Tibial nerve (tissue), 4 donors: ENCODE measurements at regions not wholly inside any gene's neighbourhood (a gene's known extent, or its start where the extent isn't known, plus 50 kb on each side); places are given as distances from the start of the nearest gene placed in this dataset.

Source experiments
- DNase-seq, 2 donors: peaks; one replicate each; pipeline ENCODE4 v3.0.0-alpha.2; 2019; ENCODE audit warnings: low spot score in 2 of 2
- H3K27ac ChIP-seq, 4 donors: fragments of 200-600 bp; sonication (generic) in 3 of 4; one replicate each; pipeline ENCODE4 v1.5.1; 2017 to 2019; ENCODE audit warnings: mild to moderate bottlenecking in 1 of 4
- H3K27me3 ChIP-seq, 2 donors: fragments of 200-600 bp; sonication (generic) in 1 of 2; one replicate each; pipeline versions ENCODE4 v1.5.1 to v1.6.0; 2017 to 2019
- H3K36me3 ChIP-seq, 3 donors: fragments of 200-600 bp; sonication (generic); one replicate each; pipeline ENCODE4 v1.5.1; 2018 to 2019
- H3K4me1 ChIP-seq, 4 donors: fragments of 200-600 bp; sonication (generic) in 3 of 4; one replicate each; pipeline ENCODE4 v1.5.1; 2017 to 2019
- H3K4me3 ChIP-seq, 4 donors: fragments of 200-600 bp; sonication (generic) in 3 of 4; one replicate each; pipeline ENCODE4 v1.5.1; 2017 to 2019; ENCODE audit warnings: mild to moderate bottlenecking in 1 of 4, moderate library complexity in 1 of 4
- H3K9me3 ChIP-seq, 4 donors: fragments of 200-600 bp; sonication (generic) in 3 of 4; one replicate each; pipeline ENCODE4 v1.5.1; 2017 to 2019
- CTCF ChIP-seq, 5 experiments: fragments of 200-600 bp in 3 of 5; fragments of 450-650 bp in 2 of 5; sonication (generic) in 3 of 5; IDR thresholded peaks; one replicate each; pipeline ENCODE4 v1.5.1; 2016 to 2019; ENCODE audit warnings: antibody characterized with exemption in 5 of 5, mild to moderate bottlenecking in 3 of 5, moderate library complexity in 2 of 5
- EP300 ChIP-seq, 2 donors: sonication (generic); formaldehyde crosslinking; IDR thresholded peaks; one replicate each; pipeline ENCODE4 v1.6.1; 2017; ENCODE audit warnings: antibody characterized with exemption in 2 of 2, mild to moderate bottlenecking in 1 of 2
- POLR2A ChIP-seq, 2 donors: fragments of 450-650 bp; IDR thresholded peaks; one replicate each; pipeline ENCODE4 v1.6.1; 2017; ENCODE audit warnings: antibody characterized with exemption in 2 of 2, mild to moderate bottlenecking in 2 of 2, moderate library complexity in 2 of 2
- WGBS, 2 donors: methylation state at CpG; one replicate each; pipeline ENCODE4 v1.1.5; 2018; 5-methylcytosine and 5-hydroxymethylcytosine counted together

GRCh38 chr5:60226128-60226527 is 332.6 kb upstream of the PDE4D start:
- H3K36me3 ChIP-seq, result no peaks in the 10 kb centered on the region
- no peaks in the 10 kb centered on the region for H3K4me1 ChIP-seq
- TF ChIP-seq POLR2A (IDR thresholded peaks at IDR 0.05) (no peak), CTCF (IDR thresholded peaks at IDR 0.05) (no peak), EP300 (IDR thresholded peaks at IDR 0.05) (no peak)
- no peak overlapping the region for H3K4me3 ChIP-seq
- no peaks in the 10 kb centered on the region for H3K9me3 ChIP-seq
- no peak overlapping the region for H3K27ac ChIP-seq
- no peak for DNase-seq
- no peaks in the 10 kb centered on the region for H3K27me3 ChIP-seq

- WGBS, 2 donors, result 72 to 83% methylated on average over 3 of the region's 3 CpGs
- H3K27me3 ChIP-seq, result no peaks in the 10 kb centered on the region
- H3K36me3 ChIP-seq, result no peaks in the 10 kb centered on the region
- no peak overlapping the region for H3K4me3 ChIP-seq
- no peak for TF ChIP-seq CTCF (IDR thresholded peaks at IDR 0.05)
- TF ChIP-seq POLR2A (IDR thresholded peaks at IDR 0.05), result no peak
- TF ChIP-seq EP300 (IDR thresholded peaks at IDR 0.05), result no peak
- H3K4me1 ChIP-seq, result no peaks in the 10 kb centered on the region
- no peaks in the 10 kb centered on the region for H3K9me3 ChIP-seq
- H3K27ac ChIP-seq, result no peak overlapping the region
- no peak for DNase-seq
These were observed 329.8 kb upstream of the PDE4D start for GRCh38 chr5:60223342-60223741.

- H3K4me1 ChIP-seq, result no peaks in the 10 kb centered on the region
- TF ChIP-seq CTCF (IDR thresholded peaks at IDR 0.05) (no peak), EP300 (IDR thresholded peaks at IDR 0.05) (no peak), POLR2A (IDR thresholded peaks at IDR 0.05) (no peak)
- no peak overlapping the region for H3K27ac ChIP-seq
- H3K9me3 ChIP-seq, result no peaks in the 10 kb centered on the region
- 95% methylated on average over 1 of the region's 1 CpG for WGBS, 2 donors
- H3K36me3 ChIP-seq, result no peaks in the 10 kb centered on the region
- no peak overlapping the region for H3K4me3 ChIP-seq
- DNase-seq, result no peak
- no peaks in the 10 kb centered on the region for H3K27me3 ChIP-seq
These were observed 326.4 kb upstream of the PDE4D start for GRCh38 chr5:60219921-60220320.

- TF ChIP-seq EP300 (IDR thresholded peaks at IDR 0.05) (no peak), POLR2A (IDR thresholded peaks at IDR 0.05) (no peak), CTCF (IDR thresholded peaks at IDR 0.05) (no peak)
- Histone ChIP-seq H3K9me3 (no peaks in the 10 kb centered on the region), H3K27ac (no peak overlapping the region), H3K4me3 (no peak overlapping the region), H3K36me3 (no peaks in the 10 kb centered on the region), H3K4me1 (no peaks in the 10 kb centered on the region), H3K27me3 (no peaks in the 10 kb centered on the region)
- WGBS, 2 donors, result 73 to 74% methylated on average over 17 of the region's 17 CpGs
- DNase-seq, result no peak
These were observed 317.3 kb upstream of the PDE4D start for GRCh38 chr5:60210810-60211209.

- Histone ChIP-seq H3K4me3 (no peak overlapping the region), H3K9me3 (no peaks in the 10 kb centered on the region), H3K27me3 (no peaks in the 10 kb centered on the region), H3K27ac (no peak overlapping the region), H3K36me3 (no peaks in the 10 kb centered on the region), H3K4me1 (no peaks in the 10 kb centered on the region)
- no peak for DNase-seq
- TF ChIP-seq CTCF (IDR thresholded peaks at IDR 0.05) (no peak), EP300 (IDR thresholded peaks at IDR 0.05) (no peak), POLR2A (IDR thresholded peaks at IDR 0.05) (no peak)
- WGBS, 2 donors, result 42% methylated on average over 5 of the region's 5 CpGs
These were observed 315.8 kb upstream of the PDE4D start for GRCh38 chr5:60209146-60209840.
